Neural crest cell (in vitro differentiated cells): ENCODE measurements at regions not wholly inside any gene's neighbourhood (a gene's known extent, or its start where the extent isn't known, plus 50 kb on each side); places are given as distances from the start of the nearest gene placed in this dataset.

Source experiments
- DNase-seq: peaks from one replicate; pipeline ENCODE4 v3.0.0; 2021; ENCODE audit warnings: low read depth, mixed read lengths, low spot score
- H3K27ac Mint-ChIP-seq: one replicate; pipeline ENCODE4 v1.8.0; 2021; ENCODE audit warnings: mild to moderate bottlenecking, mixed read lengths; ENCODE audit not compliant: unreplicated experiment
- H3K27me3 Mint-ChIP-seq: 2 replicates; pipeline ENCODE4 v1.8.0; 2021; ENCODE audit warnings: low read depth, mild to moderate bottlenecking, mixed read lengths
- H3K36me3 Mint-ChIP-seq: 2 replicates; pipeline ENCODE4 v1.8.0; 2021; ENCODE audit warnings: low read depth, mild to moderate bottlenecking, mixed read lengths
- H3K4me1 Mint-ChIP-seq: 2 replicates; pipeline ENCODE4 v1.8.0; 2021; ENCODE audit warnings: mixed read lengths
- H3K4me3 Mint-ChIP-seq: one replicate; pipeline ENCODE4 v1.8.0; 2021; ENCODE audit warnings: mild to moderate bottlenecking, mixed read lengths
- H3K9me3 Mint-ChIP-seq: 2 replicates; pipeline ENCODE4 v1.8.0; 2021; ENCODE audit warnings: mixed read lengths
- CTCF ChIP-seq: fragments of 200-600 bp; sonication (generic); conservative IDR thresholded peaks from 2 replicates; pipeline ENCODE4 v1.5.0; 2021; ENCODE audit warnings: antibody characterized with exemption, mild to moderate bottlenecking

- no peaks in the 10 kb centered on the region for H3K27me3 Mint-ChIP-seq
- TF ChIP-seq CTCF: no peak
- no peaks in the 10 kb centered on the region for H3K4me1 Mint-ChIP-seq
- no peak overlapping the region for H3K4me3 Mint-ChIP-seq
- H3K9me3 Mint-ChIP-seq: no peaks in the 10 kb centered on the region
- no peaks in the 10 kb centered on the region for H3K36me3 Mint-ChIP-seq
- H3K27ac Mint-ChIP-seq: no peak overlapping the region
- no peak for DNase-seq
Observed at GRCh38 chr16:88325976-88326375, 56.8 kb upstream of the ZNF469 start.

GRCh38 chr16:88326611-88327485 is 55.9 kb upstream of the ZNF469 start:
- no peaks in the 10 kb centered on the region for H3K36me3 Mint-ChIP-seq
- DNase-seq: no peak
- TF ChIP-seq CTCF: no peak
- H3K27ac Mint-ChIP-seq: no peak overlapping the region
- no peaks in the 10 kb centered on the region for H3K4me1 Mint-ChIP-seq
- H3K27me3 Mint-ChIP-seq: no peaks in the 10 kb centered on the region
- H3K9me3 Mint-ChIP-seq: no peaks in the 10 kb centered on the region
- H3K4me3 Mint-ChIP-seq: no peak overlapping the region

DNA sequence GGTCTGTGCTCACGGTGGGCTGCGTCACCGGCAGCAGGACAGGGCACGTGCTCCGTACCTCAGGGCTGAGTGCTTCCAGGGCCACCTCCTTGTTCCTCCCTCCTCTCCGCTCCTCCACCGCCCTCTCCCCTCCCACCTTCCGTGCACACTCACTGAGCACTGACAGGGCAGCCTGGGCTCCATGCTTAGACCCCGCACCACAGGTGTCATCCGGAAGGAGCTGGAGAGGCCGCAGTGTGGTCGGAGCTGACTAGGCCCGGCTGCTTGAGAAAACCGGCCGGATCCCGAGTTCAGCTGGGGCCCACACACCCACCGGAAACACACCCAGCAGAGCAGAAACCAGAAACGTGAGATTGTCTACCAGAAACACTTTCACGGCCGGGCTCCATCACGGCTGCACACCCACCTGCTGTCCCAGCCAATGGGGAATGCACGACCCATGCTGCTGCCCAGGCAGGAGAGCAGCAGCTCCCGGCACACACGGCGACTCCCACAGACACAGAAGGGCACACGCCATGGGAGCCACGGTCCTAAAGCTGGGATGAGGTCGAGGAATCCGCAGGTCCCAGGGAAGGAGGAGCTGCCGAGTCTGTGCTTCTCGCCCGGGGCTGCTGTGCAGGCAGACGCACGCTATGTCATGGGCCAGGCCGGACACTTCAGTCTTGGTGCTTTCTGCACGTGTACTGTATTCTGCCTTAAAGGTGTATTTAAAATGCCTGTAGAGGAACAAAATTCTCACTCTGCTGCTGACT is 55.0 kb upstream of the ZNF469 start:
- Mint-ChIP-seq H3K9me3 (no peaks in the 10 kb centered on the region), H3K27me3 (no peaks in the 10 kb centered on the region), H3K27ac (no peak overlapping the region), H3K4me3 (no peak overlapping the region), H3K36me3 (no peaks in the 10 kb centered on the region), H3K4me1 (no peaks in the 10 kb centered on the region)
- no peak for TF ChIP-seq CTCF
- DNase-seq: no peak

GRCh38 chr16:88328313-88328980 is 54.3 kb upstream of the ZNF469 start:
- no peaks in the 10 kb centered on the region for H3K9me3 Mint-ChIP-seq
- no peaks in the 10 kb centered on the region for H3K27me3 Mint-ChIP-seq
- H3K4me1 Mint-ChIP-seq: no peaks in the 10 kb centered on the region
- H3K4me3 Mint-ChIP-seq: no peak overlapping the region
- no peaks in the 10 kb centered on the region for H3K36me3 Mint-ChIP-seq
- TF ChIP-seq CTCF: no peak
- DNase-seq: no peak
- H3K27ac Mint-ChIP-seq: no peak overlapping the region
